ENCODE measurements at regions not wholly inside any gene's neighbourhood (a gene's known extent, or its start where the extent isn't known, plus 50 kb on each side); places are given as distances from the start of the nearest gene placed in this dataset.

DNA sequence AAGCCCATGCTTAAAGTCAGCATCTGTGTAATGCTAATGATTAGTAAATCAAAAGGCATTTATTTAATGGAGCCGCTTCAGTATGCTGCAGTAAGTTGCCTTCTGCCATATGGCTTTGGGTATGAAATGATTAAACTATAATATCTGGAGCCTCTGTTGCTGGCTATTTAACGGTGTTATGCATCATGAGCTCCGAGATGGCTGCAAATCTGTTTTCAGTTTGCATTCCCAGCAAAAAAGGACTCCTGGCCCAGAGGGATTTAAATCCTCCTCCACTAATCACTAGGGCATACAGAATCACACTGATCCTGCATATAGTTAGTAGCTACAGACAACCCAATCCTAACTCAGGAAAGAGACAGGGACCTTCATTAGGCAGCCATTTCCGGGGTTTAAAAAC, 171.5 kb upstream of the EEA1 start:
- DNase-seq (ENCODE audit: low read depth) = no peak
- TF ChIP-seq, protein P1, sequence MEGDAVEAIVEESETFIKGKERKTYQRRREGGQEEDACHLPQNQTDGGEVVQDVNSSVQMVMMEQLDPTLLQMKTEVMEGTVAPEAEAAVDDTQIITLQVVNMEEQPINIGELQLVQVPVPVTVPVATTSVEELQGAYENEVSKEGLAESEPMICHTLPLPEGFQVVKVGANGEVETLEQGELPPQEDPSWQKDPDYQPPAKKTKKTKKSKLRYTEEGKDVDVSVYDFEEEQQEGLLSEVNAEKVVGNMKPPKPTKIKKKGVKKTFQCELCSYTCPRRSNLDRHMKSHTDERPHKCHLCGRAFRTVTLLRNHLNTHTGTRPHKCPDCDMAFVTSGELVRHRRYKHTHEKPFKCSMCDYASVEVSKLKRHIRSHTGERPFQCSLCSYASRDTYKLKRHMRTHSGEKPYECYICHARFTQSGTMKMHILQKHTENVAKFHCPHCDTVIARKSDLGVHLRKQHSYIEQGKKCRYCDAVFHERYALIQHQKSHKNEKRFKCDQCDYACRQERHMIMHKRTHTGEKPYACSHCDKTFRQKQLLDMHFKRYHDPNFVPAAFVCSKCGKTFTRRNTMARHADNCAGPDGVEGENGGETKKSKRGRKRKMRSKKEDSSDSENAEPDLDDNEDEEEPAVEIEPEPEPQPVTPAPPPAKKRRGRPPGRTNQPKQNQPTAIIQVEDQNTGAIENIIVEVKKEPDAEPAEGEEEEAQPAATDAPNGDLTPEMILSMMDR (IDR thresholded peaks at IDR 0.05; ENCODE audit: insufficient read depth, low read depth, low read length) = no peak
- H3K4me3 ChIP-seq (ENCODE audit: low read depth, low read length) = no peak overlapping the region

DNA sequence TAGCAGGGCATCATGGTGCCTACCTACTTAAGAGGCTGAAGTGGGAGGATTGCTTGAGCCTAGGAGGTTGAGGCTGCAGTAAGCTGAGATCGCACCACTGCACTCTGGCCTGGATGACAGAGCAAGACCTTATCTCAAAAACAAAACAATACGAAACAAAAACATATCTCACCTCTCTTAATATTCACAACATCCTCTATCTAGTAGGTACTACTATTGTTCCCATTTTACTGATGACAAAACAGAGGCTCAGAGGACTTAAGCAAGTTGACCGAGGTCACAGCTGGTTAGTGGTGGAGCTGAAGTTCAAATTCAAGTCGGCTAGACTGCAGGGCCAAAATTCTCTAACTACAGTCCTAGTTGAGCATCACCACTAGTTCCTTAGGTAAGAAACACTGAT, 172.3 kb upstream of the EEA1 start:
- no peak for DNase-seq (ENCODE audit: low read depth)
- no peak overlapping the region for H3K4me3 ChIP-seq (ENCODE audit: low read depth, low read length)
- TF ChIP-seq, protein P1 (IDR thresholded peaks at IDR 0.05; ENCODE audit: insufficient read depth, low read depth, low read length) = no peak

DNA sequence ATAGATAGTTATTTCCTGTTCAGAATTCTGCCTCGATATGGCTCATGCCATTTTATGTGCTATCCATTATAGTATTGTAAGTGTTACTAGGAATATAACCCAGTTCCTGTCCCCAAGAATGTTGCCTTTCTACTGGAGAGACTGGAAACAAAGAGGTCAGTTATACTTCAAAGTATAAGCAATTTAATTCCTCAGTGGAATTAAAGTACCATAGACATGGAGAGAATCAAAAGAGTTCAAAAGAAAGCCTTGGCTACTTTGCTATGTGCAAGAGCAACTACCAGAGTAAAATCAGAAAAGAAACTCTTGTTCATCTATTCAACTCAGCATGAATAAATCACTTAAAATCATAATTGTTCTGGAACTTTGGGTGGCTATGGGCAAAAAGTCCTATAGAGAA, 173.2 kb upstream of the EEA1 start:
- DNase-seq (ENCODE audit: low read depth) = no peak
- H3K4me3 ChIP-seq (ENCODE audit: low read depth, low read length) = no peak overlapping the region
- TF ChIP-seq, protein P1 (IDR thresholded peaks at IDR 0.05; ENCODE audit: insufficient read depth, low read depth, low read length) = no peak

DNA sequence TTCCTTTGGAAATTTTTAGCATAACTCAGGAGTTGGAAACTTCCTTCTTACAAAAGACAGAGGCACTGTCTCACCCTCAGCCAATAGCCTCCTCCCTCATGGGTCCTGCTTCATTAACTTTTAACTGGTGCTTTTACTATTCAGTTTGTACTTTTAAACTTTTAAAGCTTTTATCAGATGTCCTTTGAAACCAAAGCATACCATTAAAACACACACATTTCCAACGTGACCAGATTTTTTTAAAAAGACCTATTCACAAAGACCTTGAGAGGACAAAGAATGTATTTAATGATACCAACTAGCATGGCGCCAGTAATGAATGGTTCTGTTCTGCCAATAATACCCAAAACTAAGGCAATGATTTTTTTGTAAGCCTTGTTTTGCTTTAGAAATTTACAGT, 173.6 kb upstream of the EEA1 start:
- no peak overlapping the region for H3K4me3 ChIP-seq (ENCODE audit: low read depth, low read length)
- TF ChIP-seq, protein P1 (IDR thresholded peaks at IDR 0.05; ENCODE audit: insufficient read depth, low read depth, low read length) = no peak
- no peak for DNase-seq (ENCODE audit: low read depth)

DNA sequence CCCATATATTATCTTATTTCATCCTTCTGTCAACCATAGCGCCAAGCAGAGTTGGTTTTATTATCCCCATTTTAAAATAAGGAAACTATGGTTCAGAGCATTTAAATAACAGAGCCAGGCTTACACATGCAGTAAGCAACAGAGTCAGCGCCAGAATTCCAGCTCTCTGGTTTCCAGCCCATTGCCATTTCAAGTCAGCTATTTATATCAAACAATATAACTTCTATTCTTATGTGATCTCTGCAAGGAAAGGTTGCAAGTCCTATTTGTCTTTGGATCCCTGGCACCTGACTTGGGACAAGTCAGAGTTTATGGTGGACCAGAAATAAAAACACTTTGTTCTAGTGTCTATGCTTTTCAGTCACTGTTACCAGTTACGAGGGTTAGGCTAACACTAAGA, 174.1 kb upstream of the EEA1 start:
- DNase-seq (ENCODE audit: low read depth) = no peak
- H3K4me3 ChIP-seq (ENCODE audit: low read depth, low read length) = no peak overlapping the region
- TF ChIP-seq, protein P1 (IDR thresholded peaks at IDR 0.05; ENCODE audit: insufficient read depth, low read depth, low read length) = no peak

DNA sequence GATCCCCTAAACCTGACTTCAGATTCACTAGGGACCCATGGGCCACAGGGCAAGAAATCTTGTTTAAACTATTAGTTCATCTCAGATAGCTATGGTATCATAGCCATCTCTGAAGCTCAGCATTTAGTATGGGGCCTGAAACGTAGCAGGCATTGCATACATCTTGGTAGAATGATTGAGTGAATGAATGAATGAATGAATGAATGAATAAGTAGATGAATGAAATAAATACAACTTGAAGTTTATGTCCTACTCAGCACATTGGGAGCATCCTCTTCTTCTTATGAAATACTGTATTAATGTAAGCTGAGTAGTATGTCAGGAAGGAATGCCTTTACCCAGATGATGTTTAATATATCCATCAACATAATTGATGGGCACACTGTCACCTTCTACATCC, 175.4 kb upstream of the EEA1 start:
- H3K4me3 ChIP-seq (ENCODE audit: low read depth, low read length) = no peak overlapping the region
- DNase-seq (ENCODE audit: low read depth) = no peak
- TF ChIP-seq, protein P1 (IDR thresholded peaks at IDR 0.05; ENCODE audit: insufficient read depth, low read depth, low read length) = no peak

DNA sequence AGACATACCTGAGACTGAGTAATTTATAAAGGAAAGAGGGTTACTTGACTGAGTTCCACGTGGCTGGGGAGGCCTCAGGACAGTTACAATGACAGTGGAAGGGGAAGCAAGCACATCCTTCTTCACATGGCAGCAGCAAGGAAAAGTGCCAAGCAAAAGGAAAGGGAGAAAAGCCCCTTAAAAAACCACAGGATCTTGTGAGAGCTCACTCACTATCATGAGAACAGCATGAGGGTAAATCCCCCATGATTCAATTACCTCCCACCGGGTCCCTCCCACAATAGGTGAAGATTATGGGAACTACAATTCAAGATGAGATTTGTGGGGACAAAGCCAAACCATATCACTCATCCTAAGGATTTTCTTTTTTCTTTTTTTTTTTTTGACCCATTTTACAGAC, 177.8 kb upstream of the EEA1 start:
- no peak for DNase-seq (ENCODE audit: low read depth)
- no peak overlapping the region for H3K4me3 ChIP-seq (ENCODE audit: low read depth, low read length)
- TF ChIP-seq, protein P1 (IDR thresholded peaks at IDR 0.05; ENCODE audit: insufficient read depth, low read depth, low read length) = no peak
